Tibial artery (tissue), 4 donors: ENCODE measurements at regions not wholly inside any gene's neighbourhood (a gene's known extent, or its start where the extent isn't known, plus 50 kb on each side); places are given as distances from the start of the nearest gene placed in this dataset.
A peak's percentile ranks its signal among the peaks of the same experiment; 100 is the strongest.
"Not testable (repeated sequence)": the region's sequence is repeated elsewhere in the genome, so short reads cannot be mapped to it uniquely, and the experiment has no call there.

ENCODE experiments used
- DNase-seq, 2 donors: peaks; one replicate each; pipeline ENCODE4 v3.0.0-alpha.2; 2019
- H3K27ac ChIP-seq, 2 donors: fragments of 200-600 bp; sonication (generic) in 1 of 2; 1 replicate in 1 of 2; 2 replicates in 1 of 2; pipeline ENCODE4 v1.5.1; 2018 to 2019; ENCODE audit warnings: mild to moderate bottlenecking in 1 of 2
- H3K27me3 ChIP-seq, 2 donors: fragments of 200-600 bp; sonication (generic) in 1 of 2; one replicate each; pipeline versions ENCODE4 v1.5.1 to v1.6.0; 2016 to 2019
- H3K36me3 ChIP-seq, 3 donors: fragments of 200-600 bp; sonication (generic) in 2 of 3; one replicate each; pipeline ENCODE4 v1.5.1; 2016 to 2019; ENCODE audit warnings: mild to moderate bottlenecking in 2 of 3
- H3K4me1 ChIP-seq, 4 donors: fragments of 200-600 bp; sonication (generic) in 2 of 4; 1 replicate in 3 of 4; 2 replicates in 1 of 4; pipeline ENCODE4 v1.5.1; 2016 to 2019
- H3K4me3 ChIP-seq, 2 donors: fragments of 200-600 bp; sonication (generic) in 1 of 2; 1 replicate in 1 of 2; 2 replicates in 1 of 2; pipeline ENCODE4 v1.5.1; 2018 to 2019; ENCODE audit warnings: mild to moderate bottlenecking in 2 of 2
- H3K9me3 ChIP-seq, 3 donors: fragments of 200-600 bp; sonication (generic) in 1 of 3; one replicate each; pipeline ENCODE4 v1.5.1; 2016 to 2019
- CTCF ChIP-seq, 2 experiments: fragments of 200-600 bp in 1 of 2; fragments of 450-650 bp in 1 of 2; IDR thresholded peaks; one replicate each; pipeline ENCODE4 v1.5.1; 2017 to 2019; ENCODE audit warnings: antibody characterized with exemption in 2 of 2, mild to moderate bottlenecking in 1 of 2, moderate library complexity in 1 of 2
- intact Hi-C: fragments of 100-400 bp; cut with DNase I; formaldehyde crosslinking; loops from one replicate; pipeline ENCODE4 v1.15.0; 2023; ENCODE audit warnings: low total_unique reads

DNA sequence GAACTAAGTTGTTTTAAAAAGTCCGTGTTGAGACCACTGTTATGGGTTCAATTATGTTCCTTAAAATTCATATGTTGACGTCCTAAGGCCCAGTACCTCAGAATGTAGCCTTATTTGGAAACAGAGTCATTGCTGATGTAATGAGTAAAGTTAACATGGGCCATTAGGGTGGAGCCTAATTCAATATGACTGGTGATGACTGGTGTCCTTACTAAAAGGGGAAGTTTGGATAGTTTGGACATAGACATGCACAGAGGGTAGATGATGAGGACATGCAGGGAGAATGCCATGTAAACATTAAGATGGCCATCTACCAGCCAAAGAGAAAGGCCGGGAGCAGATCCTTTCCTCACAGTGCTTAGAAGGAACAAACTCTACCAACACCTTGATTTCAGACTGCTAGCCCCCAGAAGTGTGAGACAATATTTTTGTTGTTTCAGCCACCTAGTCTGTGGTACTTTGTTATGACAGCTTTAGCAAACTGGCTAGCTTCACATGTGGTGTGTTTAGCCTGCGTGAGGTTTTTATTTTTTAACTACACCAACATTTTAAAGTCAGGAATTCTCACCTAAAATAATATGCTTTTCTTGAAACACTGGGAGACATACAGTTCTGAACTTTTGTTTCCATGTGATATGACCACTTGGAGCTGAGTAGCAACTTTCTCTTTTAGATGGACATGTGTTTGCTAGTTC, 135.3 kb downstream of the YIPF5 start:
- H3K36me3 ChIP-seq = no peaks in the 10 kb centered on the region
- no peak overlapping the region for H3K27ac ChIP-seq
- intact Hi-C loops = no loop called here
- DNase-seq = no peak
- H3K9me3 ChIP-seq = no peaks in the 10 kb centered on the region
- peaks cover 0 to 32% (median 4%) of the 10 kb centered on the region in 4 donors for H3K4me1 ChIP-seq
- no peaks in the 10 kb centered on the region for H3K27me3 ChIP-seq
- no peak for TF ChIP-seq CTCF (IDR thresholded peaks at IDR 0.05)
- H3K4me3 ChIP-seq = no peak overlapping the region

DNA sequence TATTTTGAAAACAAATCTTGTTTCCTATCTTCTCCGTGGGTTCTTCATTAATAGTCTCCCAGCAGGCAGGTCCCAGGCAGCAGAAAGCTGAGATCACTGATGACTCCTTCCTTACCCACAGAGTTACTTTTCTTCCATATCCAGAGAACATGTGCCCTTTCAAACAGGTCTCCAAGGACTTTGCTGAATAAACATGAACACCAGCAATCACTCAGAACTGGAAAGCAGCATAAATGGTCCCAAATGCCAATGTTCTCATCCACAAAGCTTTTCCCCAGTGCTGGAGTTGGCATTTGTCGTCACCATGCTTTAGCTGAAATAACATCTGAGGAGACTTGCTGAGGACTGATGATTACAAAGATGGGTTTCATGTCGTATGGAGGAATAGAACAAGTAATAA, 134.0 kb downstream of the YIPF5 start:
- Histone ChIP-seq H3K36me3 (no peaks in the 10 kb centered on the region), H3K4me3 (no peak overlapping the region), H3K27ac (peak overlapping the region in 1 of 2 donors; percentile 38), H3K4me1 (peaks cover 0 to 30% (median 4%) of the 10 kb centered on the region in 4 donors), H3K9me3 (no peaks in the 10 kb centered on the region), H3K27me3 (no peaks in the 10 kb centered on the region)
- TF ChIP-seq CTCF (IDR thresholded peaks at IDR 0.05) = no peak
- intact Hi-C loops = no loop called here
- no peak for DNase-seq

GRCh38 chr5:144040615-144041305, 129.7 kb downstream of the YIPF5 start:
- intact Hi-C loops = no loop called here
- no peak overlapping the region for H3K4me3 ChIP-seq
- peaks cover 0 to 14% (median 0%) of the 10 kb centered on the region in 4 donors for H3K4me1 ChIP-seq
- H3K27ac ChIP-seq = no peak overlapping the region
- H3K9me3 ChIP-seq = no peaks in the 10 kb centered on the region
- H3K36me3 ChIP-seq = no peaks in the 10 kb centered on the region
- DNase-seq = no peak
- H3K27me3 ChIP-seq = no peaks in the 10 kb centered on the region
- no peak for TF ChIP-seq CTCF (IDR thresholded peaks at IDR 0.05)

DNA sequence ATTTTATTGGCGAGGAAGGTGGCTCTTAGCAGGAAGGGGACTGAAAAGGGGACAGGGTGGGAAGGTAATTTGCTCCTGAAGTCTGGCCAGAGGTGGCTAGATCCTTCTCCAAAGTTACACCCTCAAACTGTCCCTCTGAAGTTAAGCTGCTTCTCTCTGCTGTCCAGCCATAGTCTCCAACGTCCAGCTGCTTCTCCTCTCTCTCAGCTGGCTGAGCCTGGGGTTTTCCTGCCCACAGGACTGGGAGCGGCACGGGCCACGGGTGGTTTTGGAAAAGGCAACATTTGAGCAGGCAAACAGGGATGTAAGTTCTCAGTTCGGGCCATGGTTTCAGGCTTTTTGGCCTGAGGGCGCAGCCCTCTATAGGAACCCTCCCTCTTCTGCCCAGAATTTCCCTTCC, 128.3 kb downstream of the YIPF5 start:
- H3K4me1 ChIP-seq = peaks cover 0 to 2% (median 0%) of the 10 kb centered on the region in 4 donors
- H3K36me3 ChIP-seq = no peaks in the 10 kb centered on the region
- no peak for DNase-seq
- no peaks in the 10 kb centered on the region for H3K27me3 ChIP-seq
- H3K9me3 ChIP-seq = no peaks in the 10 kb centered on the region
- TF ChIP-seq CTCF (IDR thresholded peaks at IDR 0.05) = no peak
- intact Hi-C loops = no loop called here
- H3K27ac ChIP-seq = no peak overlapping the region
- H3K4me3 ChIP-seq = no peak overlapping the region

DNA sequence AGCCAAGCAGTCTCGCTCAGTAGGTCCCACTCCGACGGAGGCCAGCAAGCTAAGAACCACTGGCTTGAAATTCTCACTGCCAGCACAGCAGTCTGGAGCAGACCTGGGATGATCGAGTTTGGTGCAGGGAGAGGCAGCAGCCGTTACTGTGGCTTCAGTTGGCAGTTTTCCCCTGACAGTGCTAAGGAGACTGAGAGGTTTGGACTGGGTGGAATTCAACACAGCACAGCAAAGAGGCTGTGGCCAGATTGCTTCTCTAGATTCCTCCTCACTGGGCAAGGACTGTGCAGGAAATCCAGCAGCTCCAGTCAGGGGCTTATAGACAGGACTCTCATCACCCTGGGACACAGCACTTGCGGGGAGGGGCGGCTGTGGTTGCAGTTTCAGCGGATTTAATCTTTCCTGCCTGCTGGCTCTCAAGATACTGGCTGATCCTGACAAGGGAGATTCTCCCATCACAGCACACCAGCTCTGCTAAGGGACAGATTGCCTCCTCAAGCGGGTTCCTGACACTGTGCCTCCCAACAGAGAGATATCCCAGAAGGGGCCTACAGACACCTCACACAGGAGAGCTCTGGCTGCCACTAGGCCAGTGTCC, 122.1 kb downstream of the YIPF5 start:
- DNase-seq = no peak
- no peak overlapping the region for H3K27ac ChIP-seq
- intact Hi-C loops = no loop called here
- no peaks in the 10 kb centered on the region for H3K27me3 ChIP-seq
- no peaks in the 10 kb centered on the region for H3K4me1 ChIP-seq
- H3K9me3 ChIP-seq = no peaks in the 10 kb centered on the region
- H3K36me3 ChIP-seq = no peaks in the 10 kb centered on the region
- no peak overlapping the region for H3K4me3 ChIP-seq
- no peak for TF ChIP-seq CTCF (IDR thresholded peaks at IDR 0.05)

- H3K4me3 ChIP-seq, intact Hi-C loops, H3K4me1 ChIP-seq, H3K27me3 ChIP-seq, H3K9me3 ChIP-seq, H3K36me3 ChIP-seq, H3K27ac ChIP-seq, DNase-seq: not testable (repeated sequence)
These were observed 115.1 kb downstream of the YIPF5 start for GRCh38 chr5:144055391-144055790.

DNA sequence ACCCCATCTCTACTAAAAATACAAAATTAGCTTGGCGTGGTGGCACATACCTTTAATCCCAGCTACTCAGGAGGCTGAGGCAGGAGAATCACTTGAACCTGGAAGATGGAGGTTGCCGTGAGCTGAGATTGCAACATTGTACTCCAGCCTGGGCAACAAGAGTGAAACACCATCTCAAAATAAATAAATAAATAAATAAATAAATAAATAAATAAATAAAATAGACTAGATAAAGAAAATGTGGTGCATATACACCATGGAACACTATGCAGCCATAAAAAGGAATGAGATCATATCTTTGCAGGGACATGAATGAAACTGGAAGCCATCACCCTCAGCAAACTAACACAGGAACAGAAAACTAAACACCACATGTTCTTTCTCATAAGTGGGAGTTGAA, 110.4 kb downstream of the YIPF5 start:
- H3K9me3 ChIP-seq, H3K27ac ChIP-seq, H3K36me3 ChIP-seq, H3K27me3 ChIP-seq, intact Hi-C loops, DNase-seq, H3K4me3 ChIP-seq, H3K4me1 ChIP-seq: not testable (repeated sequence)
